HepG2 (cell line): ENCODE measurements at regions not wholly inside any gene's neighbourhood (a gene's known extent, or its start where the extent isn't known, plus 50 kb on each side); places are given as distances from the start of the nearest gene placed in this dataset.

ENCODE experiments used
- ATF1 ChIP-seq: IDR thresholded peaks from 2 replicates; pipeline ENCODE4 v1.6.1; 2016; ENCODE audit warnings: mild to moderate bottlenecking, control low read depth
- CHD4 ChIP-seq: fragments of 200-600 bp; sonication (generic); IDR thresholded peaks from 2 replicates; pipeline ENCODE4 v1.7.0; 2017; ENCODE audit warnings: mild to moderate bottlenecking, low read length, borderline replicate concordance
- CTCF ChIP-seq: sonication (generic); formaldehyde crosslinking; IDR thresholded peaks from 2 replicates; pipeline ENCODE4 v1.5.0; 2020; ENCODE audit warnings: mild to moderate bottlenecking, missing genetic modification reagents, moderate library complexity
- FOSL1 ChIP-seq: sonication (generic); formaldehyde crosslinking; IDR thresholded peaks from 2 replicates; pipeline ENCODE4 v1.9.0; 2021; ENCODE audit warnings: missing genetic modification reagents, borderline replicate concordance
- GATA4 ChIP-seq: sonication (generic); IDR thresholded peaks from 2 replicates; pipeline ENCODE4 v1.6.1; 2016; ENCODE audit warnings: antibody characterized with exemption, low read depth, borderline replicate concordance
- IRF1 ChIP-seq: sonication (generic); formaldehyde crosslinking; IDR thresholded peaks from 2 replicates; pipeline ENCODE4 v1.4.0; 2020; ENCODE audit warnings: low read depth, mild to moderate bottlenecking, missing genetic modification reagents
- MTF2 ChIP-seq: sonication (generic); formaldehyde crosslinking; IDR thresholded peaks from 2 replicates; pipeline ENCODE4 v1.5.0; 2020; ENCODE audit warnings: missing genetic modification reagents, borderline replicate concordance
- SNAPC5 ChIP-seq: sonication (generic); formaldehyde crosslinking; IDR thresholded peaks from 2 replicates; pipeline ENCODE4 v1.8.1; 2023; ENCODE audit warnings: mild to moderate bottlenecking, missing genetic modification reagents, borderline replicate concordance
- SRSF1 ChIP-seq: fragments of 200-400 bp; formaldehyde crosslinking; optimal IDR thresholded peaks from 2 replicates; pipeline ENCODE3; 2017; ENCODE audit warnings: mild to moderate bottlenecking, low read depth, low read length, moderate library complexity
- ZNF687 ChIP-seq: sonication (generic); formaldehyde crosslinking; IDR thresholded peaks from 2 replicates; pipeline ENCODE4 v1.5.1; 2020; ENCODE audit warnings: mild to moderate bottlenecking, missing genetic modification reagents, moderate library complexity

- TF ChIP-seq ZNF687 (CRISPR knock-in tag) = no peak
- no peak for TF ChIP-seq GATA4
- TF ChIP-seq CTCF (CRISPR knock-in tag) = no peak
- TF ChIP-seq SNAPC5 (CRISPR knock-in tag) = no peak
- no peak for TF ChIP-seq FOSL1 (CRISPR knock-in tag)
- no peak for TF ChIP-seq ATF1 (CRISPR knock-in tag)
- TF ChIP-seq MTF2 (CRISPR knock-in tag) = no peak
- no peak for TF ChIP-seq SRSF1
- no peak for TF ChIP-seq IRF1 (CRISPR knock-in tag)
- TF ChIP-seq CHD4 = no peak
Measured at GRCh38 chrX:42107495-42108488, 184.4 kb upstream of the CASK start.
